IPS DF 6.9 (cell line): ENCODE measurements at regions not wholly inside any gene's neighbourhood (a gene's known extent, or its start where the extent isn't known, plus 50 kb on each side); places are given as distances from the start of the nearest gene placed in this dataset.

Source experiments
- DNase-seq: peaks from one replicate; pipeline ENCODE4 v3.0.0-alpha.2; 2013; ENCODE audit warnings: low read depth, low spot score
- H3K27ac ChIP-seq: one replicate; pipeline ENCODE4 v1.5.1; 2013; ENCODE audit warnings: low read length, control low read depth
- H3K27me3 ChIP-seq: 2 replicates; pipeline ENCODE4 v1.6.1; 2013; ENCODE audit warnings: mild to moderate bottlenecking, low read length; ENCODE audit not compliant: control insufficient read depth, insufficient read depth
- H3K36me3 ChIP-seq: 2 replicates; pipeline ENCODE4 v1.6.1; 2013; ENCODE audit warnings: low read length; ENCODE audit not compliant: control insufficient read depth, insufficient read depth
- H3K4me1 ChIP-seq: 2 replicates; pipeline ENCODE4 v1.6.1; 2013; ENCODE audit warnings: low read length; ENCODE audit not compliant: control insufficient read depth, insufficient read depth
- H3K4me3 ChIP-seq: 2 replicates; pipeline ENCODE4 v1.5.1; 2013; ENCODE audit warnings: mild to moderate bottlenecking, low read length
- H3K9me3 ChIP-seq: 2 replicates; pipeline ENCODE4 v1.6.1; 2013; ENCODE audit warnings: low read length, inconsistent platforms; ENCODE audit not compliant: control insufficient read depth, insufficient read depth
- WGBS: extraction: QIAGEN DNeasy Blood & Tissue Kit; methylation state at CpG from one replicate; pipeline ENCODE4 v1.1.7; 2013; ENCODE audit warnings: mixed read lengths, missing lambda C conversion rate; ENCODE audit not compliant: insufficient read length, insufficient coverage; 5-methylcytosine and 5-hydroxymethylcytosine counted together

GRCh38 chr2:238970553-238971081, 122.7 kb downstream of the TWIST2 start:
- Histone ChIP-seq H3K4me1 (no peaks in the 10 kb centered on the region), H3K9me3 (peaks cover 27% of the 10 kb centered on the region), H3K27ac (no peak overlapping the region), H3K27me3 (no peaks in the 10 kb centered on the region), H3K36me3 (no peaks in the 10 kb centered on the region), H3K4me3 (no peak overlapping the region)
- DNase-seq, result peak; percentile 11
- no CpG with 5 or more reads among the region's 9 CpGs for WGBS

- WGBS, result no CpG with 5 or more reads among the region's 9 CpGs
- no peak overlapping the region for H3K4me3 ChIP-seq
- H3K27me3 ChIP-seq, result no peaks in the 10 kb centered on the region
- no peak for DNase-seq
- H3K4me1 ChIP-seq, result no peaks in the 10 kb centered on the region
- H3K27ac ChIP-seq, result no peak overlapping the region
- peaks cover 19% of the 10 kb centered on the region for H3K9me3 ChIP-seq
- no peaks in the 10 kb centered on the region for H3K36me3 ChIP-seq
These were observed 123.6 kb downstream of the TWIST2 start for GRCh38 chr2:238971318-238972145.

- Histone ChIP-seq H3K4me3 (no peak overlapping the region), H3K27ac (no peak overlapping the region)
These were observed 124.2 kb downstream of the TWIST2 start for GRCh38 chr2:238972146-238972445.

GRCh38 chr2:238973038-238973739, 125.3 kb downstream of the TWIST2 start:
- Histone ChIP-seq H3K4me1 (no peaks in the 10 kb centered on the region), H3K36me3 (no peaks in the 10 kb centered on the region), H3K4me3 (no peak overlapping the region), H3K9me3 (peaks cover 13% of the 10 kb centered on the region), H3K27ac (no peak overlapping the region), H3K27me3 (no peaks in the 10 kb centered on the region)
- no peak for DNase-seq
- no CpG with 5 or more reads among the region's 6 CpGs for WGBS

More at GRCh38 chr2:238972146-238972445, 124.2 kb downstream of the TWIST2 start:
- Histone ChIP-seq H3K27me3 (no peaks in the 10 kb centered on the region), H3K4me1 (no peaks in the 10 kb centered on the region), H3K9me3 (peaks cover 18% of the 10 kb centered on the region), H3K36me3 (no peaks in the 10 kb centered on the region)
- no peak for DNase-seq
- no CpG with 5 or more reads among the region's 6 CpGs for WGBS

- WGBS, result no CpG with 5 or more reads among the region's 4 CpGs
- H3K4me1 ChIP-seq, result no peaks in the 10 kb centered on the region
- H3K9me3 ChIP-seq, result peaks cover 12% of the 10 kb centered on the region
- DNase-seq, result no peak
- H3K27ac ChIP-seq, result no peak overlapping the region
- no peaks in the 10 kb centered on the region for H3K36me3 ChIP-seq
- no peaks in the 10 kb centered on the region for H3K27me3 ChIP-seq
- H3K4me3 ChIP-seq, result no peak overlapping the region
These were observed 126.2 kb downstream of the TWIST2 start for GRCh38 chr2:238974081-238974480.

- no CpG with 5 or more reads among the region's 6 CpGs for WGBS
- Histone ChIP-seq H3K4me3 (no peak overlapping the region), H3K4me1 (no peaks in the 10 kb centered on the region), H3K9me3 (peaks cover 11% of the 10 kb centered on the region), H3K36me3 (no peaks in the 10 kb centered on the region), H3K27me3 (no peaks in the 10 kb centered on the region), H3K27ac (no peak overlapping the region)
- no peak for DNase-seq
These were observed 126.7 kb downstream of the TWIST2 start for GRCh38 chr2:238974501-238975166.

- WGBS, result no CpG with 5 or more reads among the region's 2 CpGs
These were observed 127.5 kb downstream of the TWIST2 start for GRCh38 chr2:238975408-238975807.

GRCh38 chr2:238978497-238978896, 130.6 kb downstream of the TWIST2 start:
- H3K4me1 ChIP-seq, result no peaks in the 10 kb centered on the region
- no peaks in the 10 kb centered on the region for H3K36me3 ChIP-seq
- no CpG with 5 or more reads among the region's 4 CpGs for WGBS
- no peaks in the 10 kb centered on the region for H3K27me3 ChIP-seq
- no peak overlapping the region for H3K4me3 ChIP-seq
- peaks cover 5% of the 10 kb centered on the region for H3K9me3 ChIP-seq
- H3K27ac ChIP-seq, result no peak overlapping the region
- DNase-seq, result no peak

More at GRCh38 chr2:238975408-238975807, 127.5 kb downstream of the TWIST2 start:
- H3K4me3 ChIP-seq, result no peak overlapping the region
- H3K27me3 ChIP-seq, result no peaks in the 10 kb centered on the region
- H3K27ac ChIP-seq, result no peak overlapping the region
- H3K36me3 ChIP-seq, result no peaks in the 10 kb centered on the region
- no peak for DNase-seq
- H3K4me1 ChIP-seq, result no peaks in the 10 kb centered on the region
- H3K9me3 ChIP-seq, result peaks cover 11% of the 10 kb centered on the region

- Histone ChIP-seq H3K36me3 (no peaks in the 10 kb centered on the region), H3K27me3 (no peaks in the 10 kb centered on the region), H3K4me1 (no peaks in the 10 kb centered on the region), H3K9me3 (peaks cover 5% of the 10 kb centered on the region), H3K27ac (no peak overlapping the region), H3K4me3 (no peak overlapping the region)
- DNase-seq, result no peak
- no CpG with 5 or more reads among the region's 4 CpGs for WGBS
These were observed 131.8 kb downstream of the TWIST2 start for GRCh38 chr2:238979636-238980035.

GRCh38 chr2:238985041-238985729, 137.3 kb downstream of the TWIST2 start:
- DNase-seq, result no peak
- Histone ChIP-seq H3K27ac (no peak overlapping the region), H3K36me3 (no peaks in the 10 kb centered on the region), H3K4me1 (no peaks in the 10 kb centered on the region; the same call in 1 of the 2 replicates), H3K27me3 (no peaks in the 10 kb centered on the region), H3K4me3 (no peak overlapping the region), H3K9me3 (peaks cover 23% of the 10 kb centered on the region)
- WGBS, result no CpG with 5 or more reads among the region's 22 CpGs
